Trophoblast cell (in vitro differentiated cells and primary cell): ENCODE measurements at regions not wholly inside any gene's neighbourhood (a gene's known extent, or its start where the extent isn't known, plus 50 kb on each side); places are given as distances from the start of the nearest gene placed in this dataset.
"Not testable (repeated sequence)": the region's sequence is repeated elsewhere in the genome, so short reads cannot be mapped to it uniquely, and the experiment has no call there.

Experiments
- DNase-seq, 2 donors: peaks; one replicate each; pipeline ENCODE4 v3.0.0-alpha.2; 2016
- H2AFZ ChIP-seq: 2 replicates; pipeline ENCODE4 v1.6.1; 2013; ENCODE audit warnings: low read length, moderate library complexity, mild to moderate bottlenecking; ENCODE audit not compliant: insufficient read depth, poor library complexity
- H2AK5ac ChIP-seq: 2 replicates; pipeline ENCODE4 v1.6.1; 2013; ENCODE audit warnings: mild to moderate bottlenecking, low read length
- H2BK120ac ChIP-seq: 2 replicates; pipeline ENCODE4 v1.6.1; 2013; ENCODE audit warnings: low read length, mild to moderate bottlenecking, moderate library complexity; ENCODE audit not compliant: insufficient read depth, poor library complexity
- H2BK12ac ChIP-seq: 2 replicates; pipeline ENCODE4 v1.6.1; 2013; ENCODE audit warnings: mild to moderate bottlenecking, low read length, moderate library complexity
- H2BK5ac ChIP-seq: 2 replicates; pipeline ENCODE4 v1.6.1; 2013; ENCODE audit warnings: low read length, low read depth, moderate library complexity, mild to moderate bottlenecking; ENCODE audit not compliant: poor library complexity
- H3K14ac ChIP-seq: 2 replicates; pipeline ENCODE4 v1.6.1; 2013; ENCODE audit warnings: mild to moderate bottlenecking, low read length
- H3K18ac ChIP-seq: 2 replicates; pipeline ENCODE4 v1.6.1; 2013; ENCODE audit warnings: mild to moderate bottlenecking, low read length
- H3K23ac ChIP-seq: 2 replicates; pipeline ENCODE4 v1.6.1; 2013; ENCODE audit warnings: low read length
- H3K27ac ChIP-seq: 2 replicates; pipeline ENCODE4 v1.5.1; 2013; ENCODE audit warnings: low read depth, mild to moderate bottlenecking, inconsistent platforms, low read length, moderate library complexity
- H3K27me3 ChIP-seq: 2 replicates; pipeline ENCODE4 v1.6.1; 2013; ENCODE audit warnings: inconsistent platforms, mild to moderate bottlenecking, low read length, moderate library complexity; ENCODE audit not compliant: insufficient read depth
- H3K36me3 ChIP-seq, 2 experiments: 1 replicate in 1 of 2; 2 replicates in 1 of 2; pipeline ENCODE4 v1.6.1; 2013; ENCODE audit warnings: low read length in 2 of 2, mild to moderate bottlenecking in 2 of 2, moderate library complexity in 1 of 2; ENCODE audit not compliant: insufficient read depth in 2 of 2, control insufficient read depth in 1 of 2
- H3K4ac ChIP-seq: 2 replicates; pipeline ENCODE4 v1.6.1; 2013; ENCODE audit warnings: low read depth, mild to moderate bottlenecking, low read length, moderate library complexity
- H3K4me1 ChIP-seq, 2 experiments: 1 replicate in 1 of 2; 2 replicates in 1 of 2; pipeline ENCODE4 v1.6.1; 2013; ENCODE audit warnings: low read length in 2 of 2, mild to moderate bottlenecking in 2 of 2, moderate library complexity in 1 of 2; ENCODE audit not compliant: insufficient read depth in 2 of 2, control insufficient read depth in 1 of 2
- H3K4me2 ChIP-seq: 2 replicates; pipeline ENCODE4 v1.6.1; 2013; ENCODE audit warnings: inconsistent platforms, mild to moderate bottlenecking, low read length, moderate library complexity
- H3K4me3 ChIP-seq: 2 replicates; pipeline ENCODE4 v1.5.1; 2013; ENCODE audit warnings: mild to moderate bottlenecking, low read depth, low read length, inconsistent platforms
- H3K79me1 ChIP-seq: one replicate; pipeline ENCODE4 v1.6.1; 2013; ENCODE audit warnings: low read length
- H3K79me2 ChIP-seq: 2 replicates; pipeline ENCODE4 v1.6.1; 2013; ENCODE audit warnings: low read length, mild to moderate bottlenecking; ENCODE audit not compliant: control insufficient read depth, insufficient read depth, poor library complexity
- H3K9ac ChIP-seq: 2 replicates; pipeline ENCODE4 v1.6.1; 2013; ENCODE audit warnings: mild to moderate bottlenecking, low read length
- H3K9me3 ChIP-seq: 2 replicates; pipeline ENCODE4 v1.6.1; 2013; ENCODE audit warnings: low read depth, mild to moderate bottlenecking, control low read depth, inconsistent platforms, low read length; ENCODE audit not compliant: insufficient read depth
- H4K12ac ChIP-seq: 2 replicates; pipeline ENCODE4 v1.6.1; 2013; ENCODE audit warnings: low read depth, mild to moderate bottlenecking, low read length, moderate library complexity
- H4K8ac ChIP-seq: 2 replicates; pipeline ENCODE4 v1.6.1; 2013; ENCODE audit warnings: low read depth, mild to moderate bottlenecking, low read length, moderate library complexity
- H4K91ac ChIP-seq: one replicate; pipeline ENCODE4 v1.6.1; 2013; ENCODE audit warnings: low read depth, mild to moderate bottlenecking, low read length, moderate library complexity
- WGBS: extraction: QIAGEN DNeasy Blood & Tissue Kit; methylation state at CpG from one replicate; pipeline ENCODE4 v1.1.7; 2013; ENCODE audit warnings: missing lambda C conversion rate; ENCODE audit not compliant: insufficient read length, insufficient coverage; ENCODE audit errors: extremely low coverage; 5-methylcytosine and 5-hydroxymethylcytosine counted together

- Histone ChIP-seq H2AFZ (no peak overlapping the region), H3K36me3 (no peaks in the 10 kb centered on the region)
- no CpG with 5 or more reads among the region's 3 CpGs for WGBS
Measured at GRCh38 chr1:70587872-70588366, 176.9 kb downstream of the CTH start.

GRCh38 chr1:70593551-70593950, 182.5 kb downstream of the CTH start:
- H3K79me2 ChIP-seq, H4K12ac ChIP-seq, H3K9me3 ChIP-seq, H4K91ac ChIP-seq, H2AK5ac ChIP-seq, H3K9ac ChIP-seq, H3K4me3 ChIP-seq, H3K18ac ChIP-seq, H3K23ac ChIP-seq, H3K27me3 ChIP-seq, H2BK120ac ChIP-seq, H3K79me1 ChIP-seq, H2BK5ac ChIP-seq, H4K8ac ChIP-seq, H3K36me3 ChIP-seq, H2AFZ ChIP-seq, H3K14ac ChIP-seq, H3K4me2 ChIP-seq, H2BK12ac ChIP-seq, DNase-seq, H3K27ac ChIP-seq, H3K4me1 ChIP-seq, H3K4ac ChIP-seq: not testable (repeated sequence)
- no CpG with 5 or more reads among the region's 3 CpGs for WGBS

More at GRCh38 chr1:70587872-70588366, 176.9 kb downstream of the CTH start:
- Histone ChIP-seq H3K79me2 (no peaks in the 10 kb centered on the region), H3K79me1 (no peaks in the 10 kb centered on the region), H3K4me3 (no peak overlapping the region), H3K4ac (no peak overlapping the region), H4K8ac (no peak overlapping the region), H3K14ac (no peak overlapping the region), H3K23ac (no peak overlapping the region), H2AK5ac (no peak overlapping the region), H4K91ac (no peak overlapping the region), H4K12ac (no peak overlapping the region), H2BK12ac (no peak overlapping the region), H3K4me1 (no peaks in the 10 kb centered on the region), H2BK120ac (no peak overlapping the region), H3K27ac (no peak overlapping the region), H2BK5ac (no peak overlapping the region), H3K9ac (no peak overlapping the region), H3K18ac (no peak overlapping the region), H3K9me3 (no peaks in the 10 kb centered on the region), H3K4me2 (no peak overlapping the region), H3K27me3 (no peaks in the 10 kb centered on the region)
- DNase-seq, result no peak

GRCh38 chr1:70608815-70609214, 197.7 kb downstream of the CTH start:
- H3K27ac ChIP-seq, result no peak overlapping the region
- no peak overlapping the region for H3K18ac ChIP-seq
- H3K79me2 ChIP-seq, result no peaks in the 10 kb centered on the region
- no CpG with 5 or more reads among the region's 2 CpGs for WGBS
- H2AK5ac ChIP-seq, result no peak overlapping the region
- no peaks in the 10 kb centered on the region for H3K9me3 ChIP-seq
- H3K4ac ChIP-seq, result no peak overlapping the region
- H4K8ac ChIP-seq, result no peak overlapping the region
- DNase-seq, result no peak
- H4K91ac ChIP-seq, result no peak overlapping the region
- H3K14ac ChIP-seq, result no peak overlapping the region
- H2BK12ac ChIP-seq, result no peak overlapping the region
- no peak overlapping the region for H4K12ac ChIP-seq
- no peak overlapping the region for H3K4me3 ChIP-seq
- H3K36me3 ChIP-seq, result no peaks in the 10 kb centered on the region
- H3K4me2 ChIP-seq, result no peak overlapping the region
- H3K27me3 ChIP-seq, result no peaks in the 10 kb centered on the region
- H2BK5ac ChIP-seq, result no peak overlapping the region
- no peaks in the 10 kb centered on the region for H3K79me1 ChIP-seq
- no peak overlapping the region for H2BK120ac ChIP-seq
- no peak overlapping the region for H3K9ac ChIP-seq
- no peaks in the 10 kb centered on the region for H3K4me1 ChIP-seq
- H2AFZ ChIP-seq, result no peak overlapping the region
- no peak overlapping the region for H3K23ac ChIP-seq

- H4K12ac ChIP-seq, H3K79me2 ChIP-seq, H3K4ac ChIP-seq, H3K18ac ChIP-seq, H3K79me1 ChIP-seq, H3K4me3 ChIP-seq, H3K23ac ChIP-seq, H3K4me2 ChIP-seq, H2BK120ac ChIP-seq, H4K91ac ChIP-seq, H2AK5ac ChIP-seq, H3K9ac ChIP-seq, H3K9me3 ChIP-seq, H2BK12ac ChIP-seq, H3K4me1 ChIP-seq, H3K27me3 ChIP-seq, H2AFZ ChIP-seq, H3K14ac ChIP-seq, H2BK5ac ChIP-seq, DNase-seq, H3K36me3 ChIP-seq, H4K8ac ChIP-seq, H3K27ac ChIP-seq: not testable (repeated sequence)
- no CpG with 5 or more reads among the region's 3 CpGs for WGBS
Measured at GRCh38 chr1:70610164-70610563, 199.1 kb downstream of the CTH start.
